ELR (cell line): ENCODE measurements at regions not wholly inside any gene's neighbourhood (a gene's known extent, or its start where the extent isn't known, plus 50 kb on each side); places are given as distances from the start of the nearest gene placed in this dataset.

Source experiments
- DNase-seq: peaks from one replicate; pipeline ENCODE4 v3.0.0-alpha.2; 2015; ENCODE audit warnings: low read depth

DNA sequence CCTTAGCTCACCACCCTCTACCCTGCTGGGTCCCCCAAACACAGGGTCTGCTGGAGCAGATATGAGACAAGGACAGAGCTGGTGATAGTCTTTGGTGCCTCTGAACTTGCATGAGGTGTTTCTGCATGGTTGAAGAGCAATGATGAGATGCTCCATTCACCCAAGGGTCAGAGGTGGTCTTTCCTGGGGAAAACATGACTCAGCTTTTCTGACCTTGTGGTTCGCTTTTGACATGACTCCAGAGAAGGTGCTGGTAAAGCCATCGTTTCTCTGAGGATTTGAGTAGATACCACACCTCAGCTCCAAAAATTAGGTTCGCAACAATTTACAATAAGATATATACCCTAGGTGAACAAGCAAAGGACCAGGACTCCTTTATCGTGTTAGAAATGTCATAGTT is 304.8 kb downstream of the DHX35 start:
- no peak for DNase-seq

DNA sequence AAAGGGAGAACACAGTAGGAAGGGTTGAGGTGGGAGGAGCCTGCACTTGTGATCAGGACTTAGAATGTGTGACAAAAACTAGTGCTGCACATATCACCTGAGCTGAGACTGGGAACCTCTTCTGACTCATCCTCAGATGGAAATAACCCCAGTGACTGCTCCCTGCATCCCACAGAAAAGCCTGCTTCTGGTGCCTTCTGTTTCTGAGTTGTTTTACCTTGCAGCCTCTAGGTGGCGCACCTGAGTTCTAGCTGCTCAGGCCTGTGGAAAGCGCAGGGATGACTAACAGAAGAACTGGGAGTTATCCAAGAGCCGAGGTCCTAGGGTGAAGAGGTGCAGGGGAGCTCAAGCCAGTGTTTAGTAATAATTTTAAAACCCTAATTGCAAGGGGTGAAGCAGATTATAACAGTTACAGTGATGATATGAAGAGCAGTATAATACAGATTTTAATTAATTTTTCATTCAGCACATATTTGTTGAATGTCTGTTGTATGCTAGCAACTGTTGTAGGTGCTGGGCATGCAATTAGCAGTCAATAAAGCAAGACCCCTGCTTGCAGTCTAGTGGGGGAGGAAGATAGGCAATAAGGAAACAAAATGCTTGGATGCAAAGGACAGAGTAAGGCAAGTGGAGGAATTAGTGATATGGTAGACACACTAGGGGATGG is 302.5 kb downstream of the DHX35 start:
- DNase-seq: peak; percentile 78

DNA sequence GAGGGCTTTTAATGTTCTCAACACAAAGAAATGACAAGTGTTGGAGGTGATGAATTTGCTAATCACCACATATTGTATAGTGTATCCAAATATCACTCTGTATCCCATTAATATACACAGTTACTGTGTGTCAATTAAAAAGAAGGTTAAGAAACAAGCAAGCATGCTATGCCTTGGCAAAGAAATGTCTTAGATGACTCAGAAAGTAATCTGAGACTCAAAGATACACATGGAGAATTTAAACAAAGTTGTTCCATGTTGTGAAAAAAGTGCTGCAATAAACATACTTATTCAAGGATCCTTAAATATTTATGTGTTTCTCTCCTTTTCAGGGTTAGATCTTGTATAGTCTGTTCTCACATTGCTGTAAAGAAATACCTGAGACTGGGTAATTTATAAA is 300.9 kb downstream of the DHX35 start:
- no peak for DNase-seq

DNA sequence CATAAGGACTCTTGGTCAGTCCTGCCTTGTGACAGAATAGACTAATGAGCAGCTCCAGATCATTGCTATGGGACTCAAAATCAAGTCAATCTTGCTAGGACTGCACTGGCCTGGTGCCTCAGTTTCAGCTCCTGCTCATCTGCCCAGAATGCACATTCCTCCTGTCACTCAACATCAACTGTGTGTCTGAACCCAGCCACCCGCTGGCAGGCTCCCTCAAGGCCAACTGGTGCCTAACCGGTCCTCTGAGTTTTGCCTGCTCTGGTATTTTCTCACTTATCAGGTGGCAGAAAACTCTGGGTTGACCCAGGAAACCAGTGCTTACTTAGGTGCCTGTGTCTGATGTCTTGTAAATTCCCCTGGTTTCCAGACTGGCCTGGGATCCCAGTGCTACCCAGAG is 297.7 kb downstream of the DHX35 start:
- DNase-seq: no peak

DNA sequence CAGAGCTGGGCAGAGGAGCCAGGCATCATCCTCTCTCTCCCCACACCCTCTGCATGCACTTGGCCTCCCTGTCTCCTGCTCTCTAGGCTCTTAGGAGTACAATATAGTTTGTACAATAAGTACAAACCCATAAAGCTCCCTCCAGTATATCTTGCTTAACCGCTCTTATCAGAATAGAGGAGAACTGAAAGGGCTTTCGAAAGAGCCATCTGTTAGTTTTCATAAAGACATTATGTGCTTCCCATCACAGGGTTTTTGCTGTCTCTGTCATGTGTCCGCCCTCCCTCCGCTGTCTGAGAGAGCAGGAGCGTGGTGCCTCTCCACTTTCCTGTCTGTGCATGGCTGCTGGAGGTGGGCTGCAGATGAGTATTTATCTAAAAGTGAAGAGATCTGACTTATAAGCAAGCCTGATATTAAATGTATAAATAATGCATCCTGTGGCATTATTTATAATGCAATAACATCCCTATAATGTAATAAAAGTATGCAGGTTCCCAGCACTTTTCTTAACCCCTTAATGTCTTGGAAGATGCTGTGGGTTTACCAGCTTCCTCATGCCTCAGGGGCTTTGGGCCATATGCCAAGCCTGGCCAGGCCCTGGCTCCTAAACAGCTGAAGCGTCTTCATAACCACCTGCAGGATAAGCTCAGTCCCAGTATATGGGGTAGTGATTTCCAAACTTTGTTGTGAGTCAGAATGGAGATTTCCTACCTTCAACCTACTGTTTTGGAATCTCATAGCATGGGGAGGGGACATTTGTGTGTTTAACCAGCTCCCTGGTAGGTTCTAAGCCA is 297.1 kb downstream of the DHX35 start:
- DNase-seq: no peak

DNA sequence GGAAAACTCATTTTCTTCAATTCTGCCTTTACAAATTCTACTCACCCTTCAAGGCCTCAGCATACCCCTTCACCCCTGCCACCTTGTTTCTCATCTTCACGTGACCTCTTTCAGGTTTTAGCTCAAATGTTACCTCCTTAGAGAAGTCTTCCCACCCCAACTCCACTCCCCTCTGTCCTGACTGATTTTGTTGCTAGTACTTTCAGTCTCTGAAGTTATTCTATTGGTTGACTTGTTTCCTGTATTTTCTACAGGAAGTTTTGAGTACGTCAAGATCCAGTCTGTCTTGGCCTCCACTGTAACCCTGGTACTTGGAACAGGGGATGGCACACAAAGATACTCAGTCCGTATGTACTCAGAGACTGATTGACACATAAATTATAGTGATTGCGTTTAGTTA is 296.1 kb downstream of the DHX35 start:
- no peak for DNase-seq

DNA sequence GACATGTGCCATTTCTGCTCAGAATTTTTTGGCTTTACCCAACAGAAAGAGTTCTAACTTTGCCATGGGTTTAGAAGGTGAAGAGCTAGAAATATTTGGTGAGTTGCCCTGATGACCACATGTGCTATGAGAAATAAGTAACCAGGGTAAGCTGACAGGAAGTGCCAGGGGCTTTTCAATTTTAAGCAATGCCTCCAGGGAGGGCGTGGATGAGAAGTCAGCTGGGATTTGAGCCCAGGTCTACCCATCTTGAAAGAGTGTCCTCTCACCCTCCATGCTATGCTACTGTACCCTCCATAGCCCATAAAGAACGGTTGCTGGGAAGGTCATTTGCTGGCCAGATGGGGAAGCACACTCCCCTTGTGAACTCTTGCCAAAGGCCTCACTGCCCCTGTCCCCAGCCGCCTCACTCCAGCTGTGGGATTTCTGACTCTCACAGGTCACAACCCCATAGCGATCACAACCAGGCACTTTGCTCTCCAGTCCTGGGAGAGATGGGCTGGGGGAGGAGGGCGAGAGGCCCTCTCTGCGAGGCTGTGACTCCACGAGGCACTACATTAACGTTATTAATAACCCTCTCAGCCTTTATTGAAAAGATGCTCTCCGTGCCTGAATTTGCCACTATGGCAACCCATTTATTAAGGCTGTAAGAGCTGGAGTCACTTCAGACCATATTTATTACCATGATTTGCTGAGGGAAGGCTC is 291.1 kb downstream of the DHX35 start:
- DNase-seq: no peak

DNA sequence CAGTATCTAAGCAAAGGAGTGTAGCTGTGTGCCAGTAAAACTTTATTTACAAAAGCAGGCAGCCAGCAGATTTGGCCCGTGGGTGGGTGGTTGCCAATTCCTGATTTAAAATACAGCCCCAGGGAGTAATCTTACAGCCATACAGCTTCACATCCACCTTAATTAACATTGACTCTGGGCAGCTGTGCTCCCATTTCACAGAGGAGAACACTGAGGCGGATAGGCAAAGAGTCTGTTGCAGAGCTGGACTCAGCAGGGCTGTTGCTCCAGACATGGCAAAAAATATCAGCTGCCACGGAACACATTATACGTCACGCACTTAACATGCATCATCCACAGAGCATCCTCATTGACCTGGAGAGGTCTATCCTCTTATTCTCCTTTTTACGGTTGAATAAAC is 289.9 kb downstream of the DHX35 start:
- no peak for DNase-seq

DNA sequence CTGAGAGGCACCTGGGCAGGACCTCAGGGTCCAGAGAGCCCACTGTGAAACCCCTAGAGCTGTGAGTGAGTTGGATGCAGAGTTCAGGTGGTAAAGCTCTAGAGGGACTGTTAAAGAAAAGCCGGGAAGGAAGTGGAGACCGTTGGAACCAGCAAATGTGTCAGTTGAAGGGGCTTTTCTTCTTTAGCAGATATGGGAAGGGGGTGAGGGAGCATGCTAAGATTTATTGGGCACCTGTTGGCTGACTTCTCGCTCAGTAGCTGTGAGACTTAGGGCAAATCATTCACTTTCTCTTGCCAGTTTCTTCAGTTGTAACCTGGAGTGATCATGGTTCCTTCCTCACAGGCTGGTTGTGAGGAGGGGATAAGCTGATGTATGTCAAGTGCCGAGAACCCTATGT is 287.7 kb downstream of the DHX35 start:
- DNase-seq: no peak

DNA sequence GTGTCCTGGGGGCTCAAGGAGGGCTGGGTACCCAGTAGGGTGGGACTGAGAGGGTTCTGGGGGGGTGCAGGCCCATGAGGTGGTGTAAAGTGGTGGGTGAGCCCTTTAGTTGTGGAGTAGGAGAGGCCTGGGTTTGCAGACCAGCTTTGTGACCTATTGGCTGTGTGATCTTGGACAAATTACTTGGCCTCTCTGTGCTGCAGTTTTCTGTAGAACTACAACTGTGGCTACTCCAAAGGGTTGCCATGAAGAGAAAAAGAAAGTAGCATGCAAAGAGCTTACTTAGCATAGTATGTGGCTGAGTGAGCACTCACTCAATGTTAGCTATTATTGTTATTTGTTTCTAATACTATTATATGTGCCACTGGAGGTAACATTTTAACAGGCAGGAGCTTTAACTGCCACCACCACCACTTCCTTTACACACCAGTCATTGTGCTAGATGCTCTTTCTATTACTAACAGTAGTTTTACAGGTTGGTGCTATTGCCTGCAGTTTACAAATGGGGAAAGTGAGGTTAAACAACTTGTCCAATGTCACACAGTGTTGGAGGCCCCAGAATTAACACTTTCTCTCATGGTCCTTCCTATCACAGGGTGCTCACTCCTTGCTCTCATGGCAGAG is 286.8 kb downstream of the DHX35 start:
- DNase-seq: no peak

DNA sequence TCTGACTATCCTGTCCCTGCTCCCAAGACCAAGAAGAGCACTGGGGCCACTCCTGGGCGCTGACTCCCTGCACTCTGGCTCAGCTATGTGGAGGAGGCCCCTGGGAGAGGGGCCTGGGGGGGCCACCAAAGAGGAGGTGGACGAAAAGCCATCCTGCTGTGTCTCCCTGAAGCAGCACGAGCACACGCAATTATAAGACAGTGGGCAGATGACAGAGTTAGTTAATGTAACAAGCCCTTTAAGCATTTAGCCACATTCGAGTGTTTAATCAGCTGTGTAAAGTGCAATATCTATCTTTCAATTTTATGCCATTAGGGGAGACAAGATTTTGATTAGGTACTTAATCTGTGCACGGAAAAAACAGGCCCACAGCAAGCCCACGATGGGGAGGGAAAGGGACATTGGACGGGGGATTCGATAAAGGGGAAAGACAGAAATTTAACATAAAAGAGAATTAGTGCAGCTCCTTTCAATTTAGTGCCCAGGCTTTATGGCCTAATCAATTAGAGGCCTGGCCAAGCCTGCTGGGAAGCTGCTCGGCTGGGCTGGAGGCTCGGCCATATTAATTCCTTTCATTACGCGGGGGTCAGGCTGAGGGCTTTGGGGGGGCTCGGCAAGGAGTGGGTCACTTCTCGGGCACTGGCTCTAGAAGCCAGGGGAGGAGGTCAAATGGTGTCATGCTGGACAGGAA is 286.2 kb downstream of the DHX35 start:
- DNase-seq: no peak

DNA sequence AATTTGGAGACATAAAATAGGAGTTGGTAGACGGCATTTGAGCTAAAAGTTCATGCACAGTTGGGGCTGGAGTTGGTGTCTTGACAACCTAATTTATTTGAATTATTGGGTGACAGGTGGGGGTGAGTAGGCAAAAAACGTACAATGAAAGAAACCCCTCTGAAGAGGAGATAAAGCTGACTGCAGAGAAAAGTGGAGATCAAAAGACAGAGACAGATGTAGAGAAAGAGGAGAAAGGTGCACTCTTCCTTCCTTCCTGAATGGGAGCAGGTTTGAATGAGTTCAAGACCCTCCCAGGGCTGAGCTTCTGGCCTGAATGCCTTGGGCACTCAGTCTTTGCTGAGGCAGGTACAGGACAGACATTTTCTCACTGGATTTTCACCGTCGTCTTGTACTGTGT is 284.3 kb downstream of the DHX35 start:
- DNase-seq: no peak

DNA sequence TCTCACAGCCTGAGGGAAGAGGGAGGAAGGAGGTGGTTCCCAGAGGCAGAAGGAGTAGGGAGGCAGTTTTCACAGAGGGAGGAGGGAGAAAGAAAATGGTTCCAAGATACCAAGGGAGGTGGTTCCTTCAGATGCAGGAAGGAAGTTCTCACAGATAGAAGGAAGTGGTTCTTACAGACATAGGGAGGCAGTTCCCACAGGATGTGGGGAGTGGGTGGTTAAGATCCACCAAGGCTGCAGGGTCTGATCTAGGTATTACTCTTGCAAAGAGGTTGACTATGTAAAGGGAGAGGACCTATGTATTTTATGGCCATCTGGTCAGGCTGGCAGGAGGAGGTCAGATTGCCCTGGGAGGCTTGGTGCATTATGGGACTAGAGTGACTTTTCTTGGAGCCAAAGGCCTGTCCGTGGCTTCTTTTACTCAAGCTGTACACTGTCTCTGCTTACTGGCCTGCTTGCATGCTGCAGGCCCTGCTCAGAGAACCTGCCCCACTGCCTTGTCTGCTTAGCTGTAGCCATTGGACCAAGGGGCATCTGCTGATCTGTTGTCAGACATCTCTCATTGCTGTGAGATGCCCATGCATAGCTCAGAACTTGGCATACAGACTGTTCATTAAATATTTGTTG is 283.7 kb downstream of the DHX35 start:
- no peak for DNase-seq

DNA sequence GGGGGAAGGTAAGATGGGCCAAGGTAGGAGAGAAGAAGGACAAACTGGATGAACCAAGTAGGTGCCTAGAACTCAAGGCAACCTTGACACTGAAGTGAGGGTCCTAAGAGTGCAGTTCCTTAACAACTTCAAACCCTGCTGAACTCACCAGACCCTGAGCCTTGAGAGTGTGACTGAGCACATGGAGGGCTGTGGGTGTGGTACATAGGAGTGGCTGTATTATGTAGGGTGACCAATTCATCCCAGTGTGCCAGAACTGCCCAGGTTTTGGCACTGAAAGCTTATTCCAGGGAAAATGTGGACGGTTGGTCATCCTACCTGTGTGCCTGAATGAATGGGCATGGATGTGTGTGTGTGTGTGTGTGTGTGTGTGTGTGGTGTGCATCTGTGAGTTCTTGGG is 281.8 kb downstream of the DHX35 start:
- DNase-seq: no peak

DNA sequence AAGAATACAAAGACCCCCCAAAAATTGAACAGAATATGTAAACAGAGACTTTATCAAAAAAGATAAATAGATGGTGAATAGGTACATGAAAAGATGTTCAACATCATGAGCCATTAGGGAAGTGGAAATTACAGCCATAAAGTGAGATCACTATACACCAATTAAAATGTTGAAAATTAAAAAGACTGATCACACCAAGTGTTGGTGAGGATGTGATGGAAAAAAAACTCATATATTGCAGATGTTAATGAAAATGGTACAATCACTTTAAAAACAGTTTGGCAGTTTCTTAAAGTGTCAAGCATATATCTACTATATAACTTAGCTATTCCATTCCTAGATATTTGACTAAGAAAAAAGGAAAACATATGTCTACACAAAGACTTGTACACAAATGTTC is 280.5 kb downstream of the DHX35 start:
- no peak for DNase-seq

DNA sequence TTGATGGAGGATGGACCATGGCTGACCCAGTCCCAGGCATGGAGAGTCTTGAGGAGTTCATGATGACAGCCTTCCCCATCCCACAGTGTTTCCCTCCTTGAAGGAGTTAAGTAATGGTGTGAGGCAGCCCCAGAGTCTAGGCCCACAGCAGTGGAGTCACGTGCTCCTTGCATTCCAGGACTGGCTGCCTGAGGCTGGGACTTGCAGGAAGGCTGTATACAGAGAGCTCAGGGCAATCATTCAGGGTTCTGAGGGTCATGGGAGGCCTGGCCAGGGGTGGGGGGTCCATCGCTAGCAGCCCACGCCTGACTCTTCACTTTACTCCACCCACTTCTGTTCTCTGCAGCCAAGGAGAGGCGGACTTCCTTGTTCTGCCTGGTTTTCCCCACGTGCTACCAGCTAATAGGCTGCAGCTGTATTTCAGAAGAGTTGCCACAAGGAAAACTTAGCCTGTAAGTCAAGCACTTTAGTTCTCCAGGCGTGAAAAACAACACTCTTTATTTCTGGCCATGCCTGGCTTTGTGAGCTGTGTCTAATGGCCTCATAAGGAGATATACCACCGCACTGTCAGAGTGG is 272.5 kb downstream of the DHX35 start:
- no peak for DNase-seq

DNA sequence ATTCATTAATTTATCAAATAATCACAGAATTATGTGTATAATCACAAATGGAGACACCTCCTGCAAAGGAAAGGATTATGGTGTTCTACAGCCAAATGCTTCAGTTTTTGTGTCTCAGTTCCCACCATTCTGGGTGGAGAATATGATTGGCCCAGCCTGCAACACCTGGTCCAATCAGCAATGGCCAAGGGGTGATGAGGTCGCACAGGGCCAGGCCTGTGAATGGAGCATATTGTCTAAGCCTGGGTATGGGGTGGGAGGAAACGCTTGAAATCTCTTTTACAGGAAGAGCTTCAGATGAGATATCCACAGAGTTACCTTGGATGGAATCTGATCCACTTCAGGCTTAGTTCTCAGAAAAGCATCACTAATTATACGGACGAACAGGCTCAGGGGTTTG is 271.6 kb downstream of the DHX35 start:
- DNase-seq: no peak

DNA sequence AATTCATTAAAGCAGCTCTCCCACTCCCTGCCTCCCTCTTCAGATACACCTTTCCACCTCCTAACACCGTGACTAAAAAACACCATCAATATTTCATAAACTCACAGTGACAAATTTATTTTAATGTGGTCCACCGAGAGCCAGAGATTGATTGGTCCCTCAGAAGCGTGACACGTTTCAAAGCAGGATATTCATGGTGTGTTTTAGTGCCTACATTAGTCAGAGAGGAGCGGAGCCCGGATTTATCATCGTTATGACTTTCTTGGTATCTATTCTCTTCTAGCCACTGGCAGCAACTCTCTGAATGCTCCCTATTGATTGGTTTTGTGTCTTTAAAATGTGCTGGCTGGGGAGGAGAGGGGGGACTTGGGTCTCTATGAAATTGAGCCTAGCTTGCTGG is 265.3 kb downstream of the DHX35 start:
- no peak for DNase-seq

DNA sequence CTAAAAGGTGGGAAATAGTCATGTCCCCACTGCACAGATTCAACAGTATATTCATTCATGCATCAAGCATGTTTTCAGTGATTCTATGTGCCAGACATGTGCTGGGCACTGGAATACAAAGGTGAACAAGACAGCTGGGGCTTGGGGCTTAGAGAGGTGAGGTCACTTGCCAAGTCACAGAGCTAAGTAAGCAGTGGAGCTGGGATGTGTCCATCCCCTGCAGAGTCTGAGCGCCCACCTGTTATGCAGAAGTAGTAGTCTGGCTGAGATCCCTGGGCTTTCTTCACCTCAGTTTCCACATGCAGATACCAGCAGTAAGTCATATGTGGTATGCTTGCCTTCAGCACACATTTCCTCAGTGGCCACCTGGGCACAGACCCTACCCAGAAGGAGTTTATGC is 263.8 kb downstream of the DHX35 start:
- no peak for DNase-seq

DNA sequence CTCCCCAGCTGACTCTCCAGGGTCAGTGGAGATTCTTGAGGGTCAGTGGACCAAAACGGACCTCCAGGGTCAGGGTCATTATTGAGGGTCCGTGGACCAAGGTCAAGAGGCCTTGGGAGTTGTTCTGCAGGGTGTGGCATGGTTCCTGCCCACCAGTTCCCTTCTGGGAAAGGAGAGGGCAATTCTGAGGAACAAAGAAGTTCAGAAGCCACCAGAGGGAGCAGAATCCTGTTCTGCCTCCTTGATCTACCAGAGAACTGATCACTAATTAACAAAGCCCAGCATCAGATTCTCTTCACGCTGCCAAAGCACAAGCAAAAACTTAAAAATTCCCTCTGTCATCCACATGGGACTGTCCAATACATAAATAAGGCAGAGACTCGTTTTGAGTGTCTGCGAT is 263.4 kb downstream of the DHX35 start:
- no peak for DNase-seq

DNA sequence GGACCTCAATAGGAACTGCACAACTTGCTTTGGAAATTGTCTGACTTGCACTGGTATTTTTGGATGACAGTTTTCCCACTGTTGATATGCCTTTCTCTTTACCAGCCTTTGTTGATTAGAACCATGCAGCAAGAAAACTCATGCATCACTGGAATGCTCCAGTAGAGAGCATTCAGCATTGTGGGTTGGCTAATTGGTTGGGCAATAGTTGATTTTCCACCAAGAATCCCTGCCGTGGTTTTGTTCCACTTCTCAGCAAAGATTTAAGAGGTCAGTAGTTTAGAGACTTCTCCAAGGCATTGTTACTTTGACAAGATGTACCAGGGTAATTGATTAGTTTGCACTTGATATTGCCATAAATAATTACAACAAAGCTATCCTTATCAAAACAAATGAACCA is 260.0 kb downstream of the DHX35 start:
- DNase-seq: no peak
